Small intestine (tissue), 7 donors: ENCODE measurements at regions not wholly inside any gene's neighbourhood (a gene's known extent, or its start where the extent isn't known, plus 50 kb on each side); places are given as distances from the start of the nearest gene placed in this dataset.

ENCODE experiments used
- DNase-seq, 2 donors: peaks; one replicate each; pipeline versions ENCODE4 v3.0.0 to v3.0.0-alpha.2; 2013
- FAIRE-seq: peaks from 2 replicates; lab custom pipeline; 2012; peaks lifted over from hg19 to GRCh38; lab: Jason Lieb, UNC
- H3K27ac ChIP-seq, 3 donors: one replicate each; pipeline ENCODE4 v1.5.1; 2013; ENCODE audit warnings: low read length in 2 of 3, mild to moderate bottlenecking in 2 of 3, control low read depth in 1 of 3, inconsistent platforms in 1 of 3, low read depth in 1 of 3, moderate library complexity in 1 of 3
- H3K27me3 ChIP-seq, 3 donors: one replicate each; pipeline ENCODE4 v1.6.1; 2013; ENCODE audit warnings: low read length in 3 of 3, inconsistent platforms in 1 of 3; ENCODE audit not compliant: control insufficient read depth in 3 of 3, insufficient read depth in 3 of 3
- H3K36me3 ChIP-seq, 3 donors: one replicate each; pipeline ENCODE4 v1.6.1; 2013; ENCODE audit warnings: low read length in 3 of 3, inconsistent platforms in 1 of 3, low read depth in 1 of 3, mild to moderate bottlenecking in 1 of 3, moderate library complexity in 1 of 3; ENCODE audit not compliant: control insufficient read depth in 3 of 3, insufficient read depth in 2 of 3
- H3K4me1 ChIP-seq, 3 donors: one replicate each; pipeline ENCODE4 v1.6.1; 2013; ENCODE audit warnings: low read length in 2 of 3, inconsistent platforms in 1 of 3, low read depth in 1 of 3, mild to moderate bottlenecking in 1 of 3, moderate library complexity in 1 of 3; ENCODE audit not compliant: control insufficient read depth in 3 of 3, insufficient read depth in 2 of 3
- H3K4me3 ChIP-seq, 3 donors: one replicate each; pipeline ENCODE4 v1.5.1; 2013; ENCODE audit warnings: low read length in 3 of 3, control low read depth in 1 of 3, inconsistent platforms in 1 of 3, low read depth in 1 of 3, mild to moderate bottlenecking in 1 of 3, moderate library complexity in 1 of 3
- H3K9me3 ChIP-seq, 2 donors: one replicate each; pipeline ENCODE4 v1.6.1; 2013; ENCODE audit warnings: low read depth in 1 of 2, low read length in 1 of 2; ENCODE audit not compliant: control insufficient read depth in 2 of 2, insufficient read depth in 1 of 2
- WGBS, 3 donors: extraction: QIAGEN DNeasy Blood & Tissue Kit; methylation state at CpG; one replicate each; pipeline ENCODE4 v1.1.7; 2013; 5-methylcytosine and 5-hydroxymethylcytosine counted together
- donor health status: healthy with polysubstance abuse.
- donor health status: control.
- donor health status: control.
- donor health status: Bipolar disorder and iron deficiency.
- donor health status: healthy.

DNA sequence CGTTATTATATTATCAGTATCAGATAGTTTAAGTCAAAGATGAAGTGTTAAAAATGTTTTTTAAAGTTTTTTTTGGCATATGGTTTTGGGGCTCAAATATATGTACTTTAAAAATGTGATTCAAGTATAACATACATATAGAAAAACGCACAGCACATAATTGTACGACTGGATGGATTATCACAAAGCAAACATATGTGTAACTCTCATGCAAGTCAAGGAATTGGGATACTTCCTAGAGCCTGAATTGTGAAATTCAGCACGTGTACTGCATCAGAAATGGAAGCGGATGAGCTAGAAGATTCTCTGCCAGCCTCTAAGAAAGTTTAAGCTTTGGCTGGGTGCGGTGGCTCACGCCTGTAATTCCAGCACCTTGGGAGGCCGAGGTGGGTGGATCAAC, 340.9 kb downstream of the PRL start:
- no peak for DNase-seq
- no peak overlapping the region for H3K4me3 ChIP-seq
- H3K36me3 ChIP-seq = no peaks in the 10 kb centered on the region
- H3K4me1 ChIP-seq = peaks cover 0 to 34% (median 2%) of the 10 kb centered on the region in 3 donors
- H3K27ac ChIP-seq = no peak overlapping the region
- no peaks in the 10 kb centered on the region for H3K27me3 ChIP-seq
- FAIRE-seq = no peak
- WGBS, 3 donors = 89 to 92% (median 91%) methylated on average over 8 of the region's 8 CpGs
- H3K9me3 ChIP-seq = no peaks in the 10 kb centered on the region

DNA sequence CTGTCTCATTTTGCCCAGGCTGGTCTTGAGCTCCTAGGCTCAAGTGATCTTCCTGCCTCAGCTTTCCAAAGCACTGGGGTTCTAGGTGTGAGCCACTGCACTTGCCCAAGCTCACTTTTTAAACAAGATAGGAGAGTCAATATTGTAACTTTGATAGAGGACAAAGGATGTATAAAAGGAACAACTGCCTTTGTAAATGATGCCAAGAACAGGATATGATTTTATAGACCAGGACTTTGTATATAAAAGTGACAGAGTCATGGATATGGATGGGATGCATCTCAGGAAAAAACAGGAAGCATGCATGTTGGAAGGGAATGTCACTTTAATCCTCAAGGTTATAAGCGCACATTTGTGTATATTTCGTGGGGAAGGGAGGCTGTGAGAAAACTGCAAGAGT, 338.4 kb downstream of the PRL start:
- peaks cover 0 to 12% (median 0%) of the 10 kb centered on the region in 3 donors for H3K4me1 ChIP-seq
- DNase-seq (no peak), FAIRE-seq (no peak)
- no peaks in the 10 kb centered on the region for H3K9me3 ChIP-seq
- H3K4me3 ChIP-seq = no peak overlapping the region
- H3K27me3 ChIP-seq = no peaks in the 10 kb centered on the region
- 75 to 88% (median 81%) methylated on average over 2 of the region's 2 CpGs for WGBS, 3 donors
- H3K27ac ChIP-seq = no peak overlapping the region
- H3K36me3 ChIP-seq = no peaks in the 10 kb centered on the region

DNA sequence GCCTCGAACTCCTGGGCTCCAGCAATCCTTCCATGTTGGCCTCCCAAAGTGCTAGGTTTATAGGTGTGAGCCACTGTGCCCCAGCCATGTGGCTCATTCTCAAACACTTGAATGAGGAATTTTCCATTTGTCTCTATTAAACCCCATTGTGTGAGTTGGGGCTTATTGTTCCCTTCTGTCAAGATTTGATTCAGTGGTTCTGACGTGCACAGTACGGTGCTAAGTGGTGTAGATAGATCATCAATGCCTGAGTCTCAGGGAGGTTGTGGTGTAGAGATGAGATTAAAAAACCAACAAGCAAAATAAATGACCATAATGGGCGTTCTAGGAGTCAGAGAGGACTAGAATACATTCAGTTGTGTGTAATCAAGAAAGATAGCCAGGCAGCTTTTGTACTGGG, 335.6 kb downstream of the PRL start:
- H3K9me3 ChIP-seq = no peaks in the 10 kb centered on the region
- no peak overlapping the region for H3K27ac ChIP-seq
- no peak overlapping the region for H3K4me3 ChIP-seq
- DNase-seq = no peak
- H3K4me1 ChIP-seq = no peaks in the 10 kb centered on the region
- no peaks in the 10 kb centered on the region for H3K27me3 ChIP-seq
- FAIRE-seq = no peak
- WGBS, 3 donors = 82 to 92% (median 91%) methylated on average over 4 of the region's 4 CpGs
- no peaks in the 10 kb centered on the region for H3K36me3 ChIP-seq

DNA sequence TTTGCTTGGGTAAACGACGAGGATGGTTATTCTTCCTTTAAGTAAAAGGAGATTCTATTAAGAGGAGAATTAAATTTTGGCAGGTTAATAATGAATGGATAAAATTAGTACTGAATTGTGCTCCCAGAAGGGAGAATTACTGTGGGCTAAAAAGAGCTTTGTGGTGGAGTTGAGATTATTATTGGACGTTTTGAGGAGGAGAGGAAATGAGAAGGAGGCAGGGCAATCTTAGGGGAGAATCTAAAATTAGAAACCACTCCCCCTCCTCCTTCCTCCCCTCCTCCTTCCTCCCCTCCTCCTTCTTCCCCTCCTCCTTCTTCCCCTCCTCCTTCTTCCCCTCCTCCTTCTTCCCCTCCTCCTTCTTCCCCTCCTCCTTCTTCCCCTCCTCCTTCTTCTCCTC, 331.8 kb downstream of the PRL start:
- Histone ChIP-seq H3K4me1 (peaks cover 0 to 5% (median 0%) of the 10 kb centered on the region in 3 donors), H3K27me3 (no peaks in the 10 kb centered on the region), H3K27ac (no peak overlapping the region), H3K9me3 (no peaks in the 10 kb centered on the region), H3K36me3 (no peaks in the 10 kb centered on the region), H3K4me3 (no peak overlapping the region)
- WGBS, 3 donors = 58 to 73% (median 61%) methylated on average over 3 of the region's 3 CpGs
- DNase-seq (no peak), FAIRE-seq (no peak)

DNA sequence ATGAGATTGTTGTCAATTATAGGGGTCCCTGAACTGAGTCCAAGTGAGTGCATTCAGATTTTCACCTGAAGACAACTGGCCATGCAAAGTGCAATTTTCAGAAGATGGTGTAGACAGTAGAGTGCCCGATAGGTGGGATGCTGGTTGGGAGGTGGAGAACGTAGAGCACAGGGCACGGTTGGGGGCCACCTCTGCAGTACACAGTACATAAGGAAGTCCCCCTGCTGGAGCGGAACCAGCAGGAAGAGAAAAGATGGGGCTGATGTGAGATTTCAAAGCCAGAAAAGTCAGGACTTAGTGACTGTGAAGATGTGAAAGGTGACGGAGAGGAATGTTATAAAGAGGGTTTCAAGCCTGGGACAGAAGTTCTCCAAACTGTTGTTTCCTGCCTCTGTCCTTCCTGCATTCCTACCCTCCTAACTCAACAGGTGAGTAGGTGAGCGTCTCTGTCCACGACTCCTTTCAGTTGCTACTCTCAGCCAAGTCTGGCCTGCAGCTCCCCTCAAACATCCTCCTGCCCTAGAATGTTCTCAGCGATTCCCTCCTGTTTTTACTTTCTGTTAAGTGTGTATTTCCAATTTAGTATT, 330.8 kb downstream of the PRL start:
- Histone ChIP-seq H3K9me3 (no peaks in the 10 kb centered on the region), H3K4me3 (no peak overlapping the region), H3K36me3 (no peaks in the 10 kb centered on the region), H3K27ac (no peak overlapping the region), H3K4me1 (peaks cover 0 to 5% (median 0%) of the 10 kb centered on the region in 3 donors), H3K27me3 (no peaks in the 10 kb centered on the region)
- FAIRE-seq (no peak), DNase-seq (no peak)
- WGBS, 3 donors = 80 to 93% (median 87%) methylated on average over 8 of the region's 8 CpGs

DNA sequence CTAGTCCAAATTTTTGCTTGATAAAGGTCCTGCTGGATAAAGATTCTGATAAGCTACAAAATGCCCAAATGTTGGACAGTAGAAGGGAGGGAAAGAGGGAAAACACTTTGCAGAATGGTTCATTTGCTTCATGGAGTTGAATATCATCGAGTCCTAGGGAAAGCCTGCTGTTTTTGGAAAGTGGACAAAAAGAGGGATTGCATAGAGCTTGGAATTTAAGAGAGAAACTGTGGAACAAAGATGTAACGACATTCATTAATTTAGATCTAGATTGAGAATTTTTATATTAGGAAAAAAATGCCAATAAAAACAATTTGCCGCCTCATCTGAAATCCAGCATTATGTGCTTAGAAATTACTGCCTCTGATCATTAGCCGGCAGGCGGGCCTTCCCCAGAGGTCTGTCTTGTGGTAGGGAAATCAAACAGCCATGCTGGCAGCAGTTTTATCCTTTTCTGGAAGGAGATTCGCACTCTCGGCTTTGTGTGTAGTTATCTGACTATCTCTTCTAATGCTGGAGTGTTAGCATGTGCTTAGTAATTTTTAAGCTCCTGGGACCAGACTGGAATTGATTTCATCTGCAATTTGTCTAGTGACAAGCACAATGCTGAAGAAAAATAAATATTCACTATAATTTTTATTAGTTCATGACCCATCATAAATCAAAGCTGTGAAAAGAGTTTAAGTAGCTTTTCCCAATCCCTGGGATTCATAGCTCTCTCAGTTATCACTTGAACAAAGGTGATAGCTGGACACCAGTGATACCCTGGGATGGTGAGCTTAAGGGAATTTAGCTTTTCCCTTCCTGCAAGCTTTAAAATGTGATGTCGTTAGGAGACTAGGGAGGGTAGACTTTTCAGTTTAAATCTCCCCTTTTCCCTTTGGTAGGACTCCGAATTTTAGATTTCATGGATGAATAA, 329.5 kb downstream of the PRL start:
- no peak for FAIRE-seq
- no peak for DNase-seq
- H3K27ac ChIP-seq = no peak overlapping the region
- 76 to 86% (median 83%) methylated on average over 9 of the region's 9 CpGs for WGBS, 3 donors
- H3K4me3 ChIP-seq = no peak overlapping the region
- no peaks in the 10 kb centered on the region for H3K36me3 ChIP-seq
- no peaks in the 10 kb centered on the region for H3K9me3 ChIP-seq
- peaks cover 0 to 5% (median 0%) of the 10 kb centered on the region in 3 donors for H3K4me1 ChIP-seq
- no peaks in the 10 kb centered on the region for H3K27me3 ChIP-seq

DNA sequence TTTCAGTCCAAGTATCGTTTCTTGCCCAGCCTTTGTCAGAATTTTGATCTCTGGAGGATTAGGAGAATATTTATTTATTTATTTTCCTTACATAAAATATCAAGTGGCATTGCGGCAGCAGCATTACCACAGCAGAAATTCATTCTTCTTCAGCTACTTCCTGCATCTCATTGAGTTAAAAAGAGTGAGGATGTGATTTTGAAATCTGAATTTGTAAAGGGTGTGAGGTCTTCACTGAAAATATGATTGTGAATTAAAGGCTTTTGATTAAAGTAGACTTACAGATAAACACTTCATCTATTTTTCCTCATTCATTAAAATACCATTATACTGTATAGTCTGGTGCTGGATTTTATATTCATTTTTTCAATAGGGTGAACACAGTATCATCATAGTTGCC, 328.4 kb downstream of the PRL start:
- Histone ChIP-seq H3K36me3 (no peaks in the 10 kb centered on the region), H3K27ac (no peak overlapping the region), H3K4me3 (no peak overlapping the region), H3K9me3 (no peaks in the 10 kb centered on the region), H3K27me3 (no peaks in the 10 kb centered on the region), H3K4me1 (peaks cover 0 to 5% (median 0%) of the 10 kb centered on the region in 3 donors)
- DNase-seq (no peak), FAIRE-seq (no peak)
- WGBS, 3 donors = 63 to 79% (median 64%) methylated on average over 2 of the region's 2 CpGs

DNA sequence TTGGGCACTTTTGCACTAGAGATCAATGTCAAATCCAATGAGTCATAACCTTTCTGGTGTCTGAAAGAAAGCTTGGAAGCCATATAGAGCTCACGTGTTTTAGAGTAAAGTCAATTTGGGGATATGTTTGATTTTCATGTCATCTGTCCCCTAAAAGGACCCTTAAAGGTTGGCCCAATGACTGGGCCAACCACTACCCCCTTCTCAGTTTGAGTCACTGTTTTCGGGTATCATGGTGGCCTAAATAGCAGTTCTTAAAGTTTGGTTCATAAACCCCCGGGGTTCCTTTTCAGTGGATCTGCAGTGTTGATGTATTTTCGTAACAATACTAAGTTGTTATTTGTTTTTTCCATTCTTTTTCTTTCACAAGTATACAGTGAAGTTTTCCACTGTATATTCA, 327.6 kb downstream of the PRL start:
- Histone ChIP-seq H3K9me3 (no peaks in the 10 kb centered on the region), H3K4me1 (peaks cover 0 to 5% (median 0%) of the 10 kb centered on the region in 3 donors), H3K4me3 (no peak overlapping the region), H3K27ac (no peak overlapping the region), H3K27me3 (no peaks in the 10 kb centered on the region), H3K36me3 (no peaks in the 10 kb centered on the region)
- FAIRE-seq (no peak), DNase-seq (no peak)
- 64 to 85% (median 82%) methylated on average over 4 of the region's 4 CpGs for WGBS, 3 donors
